Neural cell (in vitro differentiated cells): ENCODE measurements at regions not wholly inside any gene's neighbourhood (a gene's known extent, or its start where the extent isn't known, plus 50 kb on each side); places are given as distances from the start of the nearest gene placed in this dataset.

Experiments
- H2AFZ ChIP-seq: fragments of 200-600, 300-800 bp; sonication (generic), shearing (Covaris generic); 2 replicates; pipeline ENCODE4 v1.6.0; 2014; ENCODE audit warnings: low read depth, mild to moderate bottlenecking, antibody characterized with exemption, low read length, moderate library complexity
- H3F3A ChIP-seq: fragments of 200-600 bp; shearing (Covaris generic); 2 replicates; pipeline ENCODE4 v1.6.1; 2016; ENCODE audit warnings: mild to moderate bottlenecking, moderate library complexity, mixed read lengths, antibody characterized with exemption, low read length; ENCODE audit not compliant: insufficient read depth, poor library complexity, severe bottlenecking
- H3K27ac ChIP-seq: fragments of 200-600, 300-800 bp; sonication (generic), shearing (Covaris generic); 2 replicates; pipeline ENCODE4 v1.5.1; 2014; ENCODE audit warnings: mild to moderate bottlenecking, low read length, moderate library complexity
- H3K27me3 ChIP-seq: fragments of 300-800, 200-600 bp; sonication (generic), shearing (Covaris generic); 2 replicates; pipeline ENCODE4 v1.6.0; 2014; ENCODE audit warnings: mild to moderate bottlenecking, low read depth, low read length, moderate library complexity; ENCODE audit not compliant: insufficient read depth
- H3K36me3 ChIP-seq: fragments of 300-800, 200-600 bp; sonication (generic), shearing (Covaris generic); 2 replicates; pipeline ENCODE4 v1.5.1; 2014; ENCODE audit warnings: mild to moderate bottlenecking, antibody characterized with exemption, low read length, moderate library complexity; ENCODE audit not compliant: insufficient read depth
- H3K4me2 ChIP-seq: fragments of 300-800, 200-600 bp; sonication (generic), shearing (Covaris generic); 2 replicates; pipeline ENCODE4 v1.6.0; 2014; ENCODE audit warnings: mild to moderate bottlenecking, low read length
- H3K4me3 ChIP-seq: fragments of 300-800, 200-600 bp; sonication (generic), shearing (Covaris generic); 2 replicates; pipeline ENCODE4 v1.5.1; 2014; ENCODE audit warnings: mild to moderate bottlenecking, low read length, moderate library complexity
- H3K79me2 ChIP-seq: fragments of 200-600 bp; shearing (Covaris generic); replicated peaks from 2 replicates; pipeline ENCODE4 v1.6.0; 2014; ENCODE audit warnings: mild to moderate bottlenecking, low read length, moderate library complexity; ENCODE audit not compliant: insufficient read depth
- H3K9ac ChIP-seq: fragments of 300-800, 200-600 bp; sonication (generic), shearing (Covaris generic); 2 replicates; pipeline ENCODE4 v1.6.1; 2016; ENCODE audit warnings: mild to moderate bottlenecking, low read length, mixed read lengths
- H3K9me2 ChIP-seq: fragments of 200-600 bp; shearing (Covaris generic); 2 replicates; pipeline ENCODE4 v1.6.1; 2016; ENCODE audit warnings: mild to moderate bottlenecking, low read length, mixed read lengths; ENCODE audit not compliant: insufficient read depth
- H3K9me3 ChIP-seq: fragments of 200-600, 300-800 bp; sonication (generic), shearing (Covaris generic); 2 replicates; pipeline ENCODE4 v1.6.1; 2016; ENCODE audit warnings: mild to moderate bottlenecking, mixed run types, low read length, moderate library complexity, mixed read lengths
- H4K20me1 ChIP-seq: fragments of 200-600 bp; shearing (Covaris generic); 2 replicates; pipeline ENCODE4 v1.6.1; 2016; ENCODE audit warnings: mild to moderate bottlenecking, mixed run types; ENCODE audit not compliant: insufficient read depth
- EP300 ChIP-seq: fragments of 450-650 bp; conservative IDR thresholded peaks from 2 replicates; pipeline ENCODE4 v1.6.1; 2014; ENCODE audit warnings: antibody characterized with exemption, mild to moderate bottlenecking, moderate library complexity; ENCODE audit not compliant: poor library complexity, severe bottlenecking
- EZH2 ChIP-seq: fragments of 200-600, 300-800 bp; shearing (Covaris generic), sonication (generic); IDR thresholded peaks from 2 replicates; pipeline ENCODE4 v1.6.1; 2014; ENCODE audit warnings: antibody characterized with exemption, low read length, borderline replicate concordance, mild to moderate bottlenecking; ENCODE audit not compliant: insufficient read depth, poor library complexity, severe bottlenecking
- MXI1 ChIP-seq: fragments of 450-650 bp; conservative IDR thresholded peaks from 2 replicates; pipeline ENCODE4 v1.6.1; 2014; ENCODE audit warnings: antibody characterized with exemption, mild to moderate bottlenecking; ENCODE audit not compliant: poor library complexity, severe bottlenecking
- POLR2AphosphoS5 ChIP-seq: IDR thresholded peaks from 2 replicates; pipeline ENCODE4 v1.6.1; 2012
- RAD21 ChIP-seq: fragments of 450-650 bp; conservative IDR thresholded peaks from 2 replicates; pipeline ENCODE4 v1.6.1; 2014; ENCODE audit warnings: antibody characterized with exemption, mild to moderate bottlenecking, moderate library complexity
- SMC3 ChIP-seq: fragments of 450-650 bp; conservative IDR thresholded peaks from 2 replicates; pipeline ENCODE4 v1.6.1; 2014; ENCODE audit warnings: antibody characterized with exemption, mild to moderate bottlenecking, moderate library complexity; ENCODE audit not compliant: poor library complexity
- TAF1 ChIP-seq: IDR thresholded peaks from 2 replicates; pipeline ENCODE4 v1.6.1; 2012; ENCODE audit warnings: low read depth
- TF ChIP-seq, protein P1 (sequence below): fragments of 450-650 bp; IDR thresholded peaks from 2 replicates; pipeline ENCODE4 v1.5.1; 2014; ENCODE audit warnings: antibody characterized with exemption, mild to moderate bottlenecking, moderate library complexity; ENCODE audit not compliant: poor library complexity, severe bottlenecking
- TF ChIP-seq, protein P2 (sequence below): IDR thresholded peaks from 2 replicates; pipeline ENCODE4 v1.6.1; 2012; ENCODE audit warnings: borderline replicate concordance

DNA sequence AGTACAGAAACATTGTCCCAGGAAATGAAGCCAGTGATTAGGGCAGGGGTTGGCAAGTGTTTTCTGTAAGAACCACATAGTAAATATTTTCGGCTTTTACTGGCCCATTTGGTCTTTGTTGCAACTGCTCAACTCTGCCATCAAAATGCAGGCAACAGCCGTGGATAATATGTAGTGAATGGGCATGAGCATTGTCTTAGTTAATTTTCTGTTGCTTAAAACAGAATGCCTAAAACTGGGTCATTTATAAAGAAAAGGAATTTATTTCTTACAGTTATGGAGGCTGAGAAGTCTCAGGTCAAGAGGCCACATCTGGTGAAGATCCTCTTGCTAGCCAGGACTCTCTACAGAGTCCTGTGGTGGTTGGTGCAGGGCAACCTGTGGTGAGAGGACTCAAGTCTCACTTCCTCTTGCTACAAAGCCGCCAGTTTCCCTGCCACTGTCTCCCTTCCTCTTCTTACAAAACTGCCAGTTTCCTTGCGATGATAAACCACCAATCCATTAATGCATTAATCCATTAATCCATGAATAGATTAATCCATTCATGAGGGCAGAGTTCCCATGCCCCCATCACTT, 166.4 kb downstream of the PSMG1 start:
- H3K27ac ChIP-seq: no peak overlapping the region
- no peaks in the 10 kb centered on the region for H3F3A ChIP-seq
- TF ChIP-seq, protein P1, sequence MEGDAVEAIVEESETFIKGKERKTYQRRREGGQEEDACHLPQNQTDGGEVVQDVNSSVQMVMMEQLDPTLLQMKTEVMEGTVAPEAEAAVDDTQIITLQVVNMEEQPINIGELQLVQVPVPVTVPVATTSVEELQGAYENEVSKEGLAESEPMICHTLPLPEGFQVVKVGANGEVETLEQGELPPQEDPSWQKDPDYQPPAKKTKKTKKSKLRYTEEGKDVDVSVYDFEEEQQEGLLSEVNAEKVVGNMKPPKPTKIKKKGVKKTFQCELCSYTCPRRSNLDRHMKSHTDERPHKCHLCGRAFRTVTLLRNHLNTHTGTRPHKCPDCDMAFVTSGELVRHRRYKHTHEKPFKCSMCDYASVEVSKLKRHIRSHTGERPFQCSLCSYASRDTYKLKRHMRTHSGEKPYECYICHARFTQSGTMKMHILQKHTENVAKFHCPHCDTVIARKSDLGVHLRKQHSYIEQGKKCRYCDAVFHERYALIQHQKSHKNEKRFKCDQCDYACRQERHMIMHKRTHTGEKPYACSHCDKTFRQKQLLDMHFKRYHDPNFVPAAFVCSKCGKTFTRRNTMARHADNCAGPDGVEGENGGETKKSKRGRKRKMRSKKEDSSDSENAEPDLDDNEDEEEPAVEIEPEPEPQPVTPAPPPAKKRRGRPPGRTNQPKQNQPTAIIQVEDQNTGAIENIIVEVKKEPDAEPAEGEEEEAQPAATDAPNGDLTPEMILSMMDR: no peak
- TF ChIP-seq EZH2: no peak
- no peak for TF ChIP-seq MXI1
- no peak for TF ChIP-seq RAD21
- no peak for TF ChIP-seq SMC3
- no peak for TF ChIP-seq EP300
- TF ChIP-seq, protein P2, sequence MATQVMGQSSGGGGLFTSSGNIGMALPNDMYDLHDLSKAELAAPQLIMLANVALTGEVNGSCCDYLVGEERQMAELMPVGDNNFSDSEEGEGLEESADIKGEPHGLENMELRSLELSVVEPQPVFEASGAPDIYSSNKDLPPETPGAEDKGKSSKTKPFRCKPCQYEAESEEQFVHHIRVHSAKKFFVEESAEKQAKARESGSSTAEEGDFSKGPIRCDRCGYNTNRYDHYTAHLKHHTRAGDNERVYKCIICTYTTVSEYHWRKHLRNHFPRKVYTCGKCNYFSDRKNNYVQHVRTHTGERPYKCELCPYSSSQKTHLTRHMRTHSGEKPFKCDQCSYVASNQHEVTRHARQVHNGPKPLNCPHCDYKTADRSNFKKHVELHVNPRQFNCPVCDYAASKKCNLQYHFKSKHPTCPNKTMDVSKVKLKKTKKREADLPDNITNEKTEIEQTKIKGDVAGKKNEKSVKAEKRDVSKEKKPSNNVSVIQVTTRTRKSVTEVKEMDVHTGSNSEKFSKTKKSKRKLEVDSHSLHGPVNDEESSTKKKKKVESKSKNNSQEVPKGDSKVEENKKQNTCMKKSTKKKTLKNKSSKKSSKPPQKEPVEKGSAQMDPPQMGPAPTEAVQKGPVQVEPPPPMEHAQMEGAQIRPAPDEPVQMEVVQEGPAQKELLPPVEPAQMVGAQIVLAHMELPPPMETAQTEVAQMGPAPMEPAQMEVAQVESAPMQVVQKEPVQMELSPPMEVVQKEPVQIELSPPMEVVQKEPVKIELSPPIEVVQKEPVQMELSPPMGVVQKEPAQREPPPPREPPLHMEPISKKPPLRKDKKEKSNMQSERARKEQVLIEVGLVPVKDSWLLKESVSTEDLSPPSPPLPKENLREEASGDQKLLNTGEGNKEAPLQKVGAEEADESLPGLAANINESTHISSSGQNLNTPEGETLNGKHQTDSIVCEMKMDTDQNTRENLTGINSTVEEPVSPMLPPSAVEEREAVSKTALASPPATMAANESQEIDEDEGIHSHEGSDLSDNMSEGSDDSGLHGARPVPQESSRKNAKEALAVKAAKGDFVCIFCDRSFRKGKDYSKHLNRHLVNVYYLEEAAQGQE: no peak
- no peak for TF ChIP-seq POLR2AphosphoS5
- TF ChIP-seq TAF1: no peak
- no peaks in the 10 kb centered on the region for H3K27me3 ChIP-seq
- no peak overlapping the region for H2AFZ ChIP-seq
- no peaks in the 10 kb centered on the region for H3K9me2 ChIP-seq
- no peak overlapping the region for H3K4me2 ChIP-seq
- no peaks in the 10 kb centered on the region for H3K9me3 ChIP-seq
- H3K4me3 ChIP-seq: no peak overlapping the region
- no peaks in the 10 kb centered on the region for H3K36me3 ChIP-seq
- no peaks in the 10 kb centered on the region for H3K79me2 ChIP-seq
- no peak overlapping the region for H3K9ac ChIP-seq
- H4K20me1 ChIP-seq: no peaks in the 10 kb centered on the region

DNA sequence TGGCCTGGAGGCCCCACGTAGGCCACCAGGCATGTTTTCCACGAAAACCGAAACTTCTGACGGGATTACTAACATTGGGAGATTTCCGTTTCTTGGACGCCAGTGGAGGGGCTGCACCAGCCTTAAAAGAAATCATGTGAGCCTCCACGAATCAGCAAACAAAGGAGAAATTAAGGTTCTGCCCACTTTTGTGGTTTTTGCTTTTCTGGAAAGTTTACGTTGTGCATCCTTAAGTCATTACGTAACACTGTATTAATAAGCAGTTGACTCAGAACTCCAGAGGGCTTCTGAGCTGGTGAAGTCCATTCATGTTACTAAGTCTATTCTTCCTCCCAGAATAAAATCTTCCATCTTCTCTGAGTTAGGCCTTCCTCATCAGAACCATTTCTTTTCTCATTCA, 168.5 kb downstream of the PSMG1 start:
- H2AFZ ChIP-seq: no peak overlapping the region

More for the DNA sequence above, 168.5 kb downstream of the PSMG1 start:
- no peak for TF ChIP-seq TAF1
- no peak for TF ChIP-seq POLR2AphosphoS5
- no peak for TF ChIP-seq SMC3
- TF ChIP-seq, protein P1: no peak
- no peak for TF ChIP-seq EZH2
- H3K79me2 ChIP-seq: no peaks in the 10 kb centered on the region
- H3K27me3 ChIP-seq: no peaks in the 10 kb centered on the region
- H3K9ac ChIP-seq: no peak overlapping the region
- H3K9me2 ChIP-seq: no peaks in the 10 kb centered on the region
- no peaks in the 10 kb centered on the region for H3K36me3 ChIP-seq
- no peaks in the 10 kb centered on the region for H4K20me1 ChIP-seq
- H3K4me3 ChIP-seq: no peak overlapping the region
- H3K27ac ChIP-seq: no peak overlapping the region
- no peak overlapping the region for H3K4me2 ChIP-seq
- H3K9me3 ChIP-seq: no peaks in the 10 kb centered on the region
- H3F3A ChIP-seq: no peaks in the 10 kb centered on the region
